Spleen (tissue), 7 donors: ENCODE measurements at regions not wholly inside any gene's neighbourhood (a gene's known extent, or its start where the extent isn't known, plus 50 kb on each side); places are given as distances from the start of the nearest gene placed in this dataset.
A peak's percentile ranks its signal among the peaks of the same experiment; 100 is the strongest.

Experiments
- POLR2A ChIP-seq, 3 donors: fragments of 450-650 bp; IDR thresholded peaks; one replicate each; pipeline ENCODE4 v1.5.1; 2017; ENCODE audit warnings: antibody characterized with exemption in 3 of 3, mild to moderate bottlenecking in 1 of 3
- POLR2AphosphoS5 ChIP-seq, 3 donors: sonication (generic); formaldehyde crosslinking; IDR thresholded peaks; one replicate each; pipeline ENCODE4 v1.5.1; 2017; ENCODE audit warnings: antibody characterized with exemption in 3 of 3
- TF ChIP-seq, protein P1 (sequence below), 11 experiments: fragments of 200-600 bp in 7 of 11; fragments of 450-650 bp in 4 of 11; sonication (generic) in 4 of 11; IDR thresholded peaks in 8 of 11; conservative IDR thresholded peaks in 3 of 11; 1 replicate in 7 of 11; 2 replicates in 4 of 11; pipeline versions ENCODE4 v1.4.0 to v1.8.0; 2016 to 2021; ENCODE audit warnings: antibody characterized with exemption in 11 of 11, inconsistent platforms in 4 of 11, mild to moderate bottlenecking in 1 of 11
- donor health status: DM: no; HTN: no; CAD: no; lungs with moderate emphysema.
- donor health status: DM: no; HTN: no; CAD: no.
- donor health status: DM: no; HTN: no; CAD: no.

DNA sequence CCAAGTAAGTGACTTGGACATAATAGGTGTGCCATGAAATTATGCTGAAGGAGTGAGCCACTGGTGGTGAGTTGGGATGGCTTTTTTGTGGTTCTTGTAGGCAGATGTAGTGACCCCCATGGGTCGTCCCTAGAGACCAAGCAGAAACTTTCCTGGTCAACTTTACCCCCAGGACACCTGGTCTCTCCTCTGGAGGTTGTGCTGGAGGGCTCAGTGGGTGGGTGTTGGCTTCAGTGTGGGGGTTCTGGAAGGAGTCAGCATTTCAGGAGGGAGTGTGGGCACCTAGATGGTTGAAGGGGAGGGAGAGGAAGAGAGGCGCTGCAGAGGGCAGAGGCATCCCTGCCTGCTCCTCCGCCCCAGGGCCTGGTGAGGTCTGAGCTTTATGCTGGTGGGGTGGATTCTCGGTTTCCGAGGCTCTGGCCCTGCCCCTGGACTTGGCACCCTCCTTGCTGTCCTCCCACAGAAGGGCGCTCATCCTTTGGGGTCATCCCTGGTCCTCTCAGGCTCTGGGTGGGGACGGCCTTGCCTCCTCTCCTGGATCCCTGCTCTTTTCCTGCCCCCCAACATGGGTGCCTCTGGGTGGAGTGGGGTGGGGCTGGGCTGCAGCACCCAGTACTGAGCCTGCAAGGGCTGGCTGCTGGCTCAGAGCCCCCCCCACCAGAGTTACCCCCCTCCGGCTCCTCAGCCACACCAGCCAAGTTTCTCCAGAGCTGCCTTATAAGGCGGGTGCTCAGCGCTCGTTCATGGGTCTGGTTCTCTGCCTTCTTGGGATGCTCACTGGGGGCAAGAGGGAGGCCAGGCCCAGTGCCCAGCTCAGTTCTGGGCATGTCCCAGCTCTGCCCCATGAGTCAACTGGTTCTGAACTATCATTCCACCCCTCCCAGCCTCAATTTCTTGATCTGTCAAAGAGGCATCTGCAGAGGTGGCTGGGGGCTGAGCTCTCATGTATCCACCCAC is 266.8 kb downstream of the SEC14L1 start:
- TF ChIP-seq, protein P1, sequence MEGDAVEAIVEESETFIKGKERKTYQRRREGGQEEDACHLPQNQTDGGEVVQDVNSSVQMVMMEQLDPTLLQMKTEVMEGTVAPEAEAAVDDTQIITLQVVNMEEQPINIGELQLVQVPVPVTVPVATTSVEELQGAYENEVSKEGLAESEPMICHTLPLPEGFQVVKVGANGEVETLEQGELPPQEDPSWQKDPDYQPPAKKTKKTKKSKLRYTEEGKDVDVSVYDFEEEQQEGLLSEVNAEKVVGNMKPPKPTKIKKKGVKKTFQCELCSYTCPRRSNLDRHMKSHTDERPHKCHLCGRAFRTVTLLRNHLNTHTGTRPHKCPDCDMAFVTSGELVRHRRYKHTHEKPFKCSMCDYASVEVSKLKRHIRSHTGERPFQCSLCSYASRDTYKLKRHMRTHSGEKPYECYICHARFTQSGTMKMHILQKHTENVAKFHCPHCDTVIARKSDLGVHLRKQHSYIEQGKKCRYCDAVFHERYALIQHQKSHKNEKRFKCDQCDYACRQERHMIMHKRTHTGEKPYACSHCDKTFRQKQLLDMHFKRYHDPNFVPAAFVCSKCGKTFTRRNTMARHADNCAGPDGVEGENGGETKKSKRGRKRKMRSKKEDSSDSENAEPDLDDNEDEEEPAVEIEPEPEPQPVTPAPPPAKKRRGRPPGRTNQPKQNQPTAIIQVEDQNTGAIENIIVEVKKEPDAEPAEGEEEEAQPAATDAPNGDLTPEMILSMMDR (IDR thresholded peaks at IDR 0.05 in 8 of 11, conservative IDR thresholded peaks at IDR 0.05 in 3 of 11), result no peak
- no peak for TF ChIP-seq POLR2A (IDR thresholded peaks at IDR 0.05)
- peak in 1 of 3 donors; percentile 32 for TF ChIP-seq POLR2AphosphoS5 (IDR thresholded peaks at IDR 0.05)
